ENCODE measurements at regions not wholly inside any gene's neighbourhood (a gene's known extent, or its start where the extent isn't known, plus 50 kb on each side); places are given as distances from the start of the nearest gene placed in this dataset.
A peak's percentile ranks its signal among the peaks of the same experiment; 100 is the strongest.

DNA sequence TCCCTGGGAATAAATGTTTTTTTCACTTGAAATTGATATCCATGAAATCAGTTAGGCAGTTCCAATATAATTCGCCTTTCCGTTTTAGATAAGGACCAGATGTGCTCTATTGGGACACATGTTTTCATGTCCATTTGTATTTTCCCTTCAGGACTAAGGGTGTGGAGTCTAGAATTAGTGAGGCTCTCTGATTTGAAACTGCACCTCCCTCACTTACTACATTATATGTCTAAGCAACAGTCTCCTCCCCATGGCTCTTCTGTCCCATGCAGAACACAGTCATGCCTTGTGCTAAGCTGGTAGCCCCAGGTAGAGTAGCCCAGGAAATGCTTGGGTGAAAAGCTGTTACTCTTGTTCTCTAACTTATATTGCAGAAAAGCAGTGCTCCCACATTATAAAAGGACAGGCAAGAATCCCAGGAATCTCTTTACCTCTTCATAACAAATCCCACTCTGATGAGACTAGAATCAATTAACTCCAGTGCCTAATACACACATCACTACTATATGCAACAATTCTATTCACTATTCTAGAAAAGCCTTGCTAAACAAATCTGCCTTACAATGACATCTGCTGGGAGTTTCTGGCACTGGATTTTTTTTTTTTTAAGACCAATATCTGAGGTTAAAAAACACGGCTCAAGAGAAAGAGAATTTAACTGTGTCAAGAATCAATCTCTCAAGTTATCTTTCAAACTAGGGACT, 293.9 kb downstream of the SNX13 start:
- DNase-seq = peak in 1 of 51 donors; percentile 1

DNA sequence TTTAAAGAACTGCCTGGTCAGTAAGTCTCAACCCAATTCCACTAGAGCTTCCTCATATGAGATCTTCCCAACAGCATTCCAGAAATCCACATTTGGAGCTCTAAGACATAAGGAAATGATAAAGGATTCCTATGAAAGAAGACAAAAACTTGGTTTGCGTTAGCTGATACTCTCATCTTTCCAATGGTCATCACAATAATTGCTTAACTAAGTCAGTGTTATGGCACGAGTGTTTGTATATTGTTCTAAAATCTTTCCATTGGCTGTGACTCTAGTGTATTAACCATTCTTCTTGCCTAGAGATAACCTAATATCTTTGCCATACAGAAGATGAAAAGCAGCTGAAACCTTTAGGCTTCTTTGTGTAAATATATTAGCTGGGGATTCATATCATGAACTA, 289.0 kb downstream of the SNX13 start:
- DNase-seq = no peak

DNA sequence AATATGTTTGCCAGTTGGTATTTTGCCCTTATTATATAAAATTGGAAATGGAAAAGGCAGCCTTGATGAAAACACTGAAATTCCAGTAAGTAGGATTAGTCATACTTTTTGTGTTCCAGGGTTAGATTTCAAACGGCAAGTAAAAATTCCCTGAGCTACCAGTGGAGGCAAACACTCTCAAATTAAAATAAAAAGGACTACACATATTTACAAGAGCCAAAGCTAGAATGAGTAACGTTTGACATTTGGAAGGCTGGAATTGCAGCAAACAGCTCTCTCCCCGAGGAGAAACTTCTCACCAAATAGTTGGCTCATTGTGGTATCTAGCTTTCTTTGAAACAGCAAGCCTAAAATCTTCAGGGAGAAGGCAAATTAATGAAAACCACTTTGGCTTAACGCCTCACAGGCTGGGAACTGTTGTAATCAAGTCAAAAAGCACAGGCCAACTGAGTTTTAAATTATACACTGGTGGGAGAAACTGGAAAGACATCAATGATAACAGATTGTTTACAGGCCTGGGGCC, 288.4 kb downstream of the SNX13 start:
- peak in 4 of 51 donors; percentile 8 to 48 (median 19) for DNase-seq

DNA sequence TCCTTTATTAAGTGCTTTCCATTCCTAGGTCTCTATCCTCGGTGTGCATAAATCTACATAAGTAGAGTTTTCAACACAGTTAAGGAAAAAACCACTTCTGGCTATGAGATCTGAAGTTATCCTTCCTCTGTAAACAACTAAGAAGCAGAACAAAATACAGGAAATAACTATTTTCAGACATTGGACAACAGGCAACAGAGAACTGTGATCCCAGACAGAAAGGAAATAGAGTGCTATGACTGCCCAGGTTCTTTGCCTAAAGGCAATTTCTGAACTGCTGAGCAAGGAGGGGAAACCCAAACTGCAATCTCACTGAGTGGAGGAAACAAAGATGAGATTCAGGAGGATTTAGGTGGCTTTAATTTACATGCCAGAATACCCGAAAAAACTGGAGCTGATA, 285.4 kb downstream of the SNX13 start:
- DNase-seq = no peak

DNA sequence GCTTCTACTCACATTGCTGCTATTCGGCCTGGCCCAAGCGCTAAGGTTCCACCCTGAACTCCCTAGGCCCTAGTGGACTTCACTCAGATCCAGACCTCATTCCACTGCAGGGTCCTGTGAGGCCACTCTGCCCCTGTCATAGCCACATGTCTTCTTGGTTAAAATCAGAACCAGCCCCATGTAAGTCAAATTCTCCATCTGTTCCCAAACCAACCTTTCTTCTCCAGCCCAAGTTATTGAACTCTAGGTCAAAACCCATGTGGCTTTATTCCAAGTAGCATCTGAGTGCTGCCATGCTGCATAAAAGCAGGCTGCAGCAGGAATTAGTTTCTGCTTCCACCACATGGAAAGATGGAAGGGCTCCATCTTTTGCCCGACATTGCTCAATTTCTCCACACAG, 281.2 kb downstream of the SNX13 start:
- DNase-seq = no peak

DNA sequence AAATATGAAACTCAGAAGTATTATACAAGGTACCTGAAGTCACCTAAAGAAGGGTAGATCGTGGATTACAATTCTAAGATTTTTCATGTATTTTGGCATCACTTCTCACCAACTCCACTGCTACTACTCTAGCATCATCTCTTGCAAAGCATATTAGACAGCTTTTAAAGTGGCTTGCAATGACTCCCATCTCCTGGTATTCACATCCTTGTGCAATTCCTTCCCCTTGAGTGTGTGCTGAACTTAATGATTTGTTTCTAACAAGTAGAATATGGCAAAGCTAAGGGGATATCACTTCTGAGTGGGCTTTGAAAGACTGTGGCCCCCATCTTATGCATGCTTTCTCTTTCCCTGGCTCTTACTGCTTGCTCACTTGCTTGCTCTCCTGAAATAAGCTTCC, 280.2 kb downstream of the SNX13 start:
- DNase-seq = no peak

DNA sequence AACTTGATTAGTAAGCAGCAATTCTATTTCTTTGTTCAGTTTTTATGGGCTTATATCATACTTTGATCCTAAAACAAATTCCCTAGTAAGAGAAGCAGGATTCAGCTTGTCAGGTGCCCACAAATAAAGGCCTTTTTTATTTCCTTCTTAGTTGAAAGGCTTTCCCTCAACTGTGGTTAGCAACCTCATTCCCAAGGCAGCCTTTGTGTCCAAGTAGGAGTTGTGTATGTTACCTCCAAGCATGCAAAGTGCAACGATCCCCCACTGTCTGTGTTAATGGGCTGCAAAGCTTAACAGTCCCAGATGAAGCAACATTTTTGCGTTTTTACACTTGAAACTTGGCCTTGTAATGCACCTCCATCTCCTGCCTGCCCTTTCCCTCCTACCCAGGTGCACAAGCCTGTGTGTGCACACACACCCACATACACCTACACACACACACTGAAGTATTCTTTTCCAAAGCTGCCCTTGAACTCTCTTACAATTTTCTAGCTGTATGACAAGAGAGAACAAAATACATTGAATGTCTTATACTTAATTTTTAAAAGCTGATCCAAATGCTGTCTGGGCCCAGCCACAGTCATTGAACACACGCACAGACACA, 278.2 kb downstream of the SNX13 start:
- no peak for DNase-seq

DNA sequence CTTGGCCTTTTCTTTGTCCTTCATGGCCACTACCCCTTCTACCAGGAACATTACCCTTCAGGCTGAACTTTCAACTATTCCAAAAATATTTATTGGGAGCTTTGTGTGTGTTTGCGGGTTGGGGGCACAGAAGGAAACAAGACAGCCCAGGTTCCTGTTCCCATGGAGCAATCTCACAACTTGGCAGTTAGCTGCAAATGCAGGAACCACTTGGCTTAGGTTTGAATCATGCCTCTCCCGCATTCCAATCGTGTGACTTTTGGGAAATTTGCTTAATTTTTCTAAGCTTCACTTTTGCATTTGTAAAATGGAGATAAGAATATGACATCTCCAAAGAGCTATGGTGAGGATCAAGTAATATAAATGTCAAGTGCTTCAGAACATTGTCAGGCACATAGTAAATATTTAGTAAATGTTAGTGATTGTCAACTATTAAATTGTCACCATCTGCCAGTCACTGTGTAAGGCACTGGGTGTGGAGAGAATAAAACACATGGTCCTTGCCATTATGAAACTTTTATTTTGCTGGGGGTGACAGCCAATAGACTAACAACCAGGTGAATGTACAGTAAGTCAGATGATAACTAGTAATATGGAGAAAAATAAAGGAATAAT, 277.1 kb downstream of the SNX13 start:
- DNase-seq = no peak

DNA sequence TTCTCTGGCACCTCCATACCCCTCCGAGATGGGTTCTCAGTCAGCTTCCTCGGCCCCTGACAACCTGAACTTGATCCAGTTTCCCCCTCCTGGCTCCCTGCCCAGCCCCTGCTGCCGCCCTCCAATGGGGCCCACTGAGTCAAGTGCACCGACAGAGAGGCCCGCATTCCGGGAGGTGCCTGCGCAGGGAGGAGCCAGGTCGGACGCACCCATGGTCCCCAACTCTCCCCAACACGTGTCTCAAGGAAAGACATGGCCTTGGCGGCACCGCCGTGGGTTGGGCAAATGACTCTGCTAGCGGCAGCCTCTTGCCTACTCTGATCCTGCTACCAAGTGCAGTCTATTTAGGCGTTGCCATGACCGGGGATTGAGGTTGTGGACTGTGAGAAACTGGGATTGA, 275.3 kb downstream of the SNX13 start:
- DNase-seq = no peak

DNA sequence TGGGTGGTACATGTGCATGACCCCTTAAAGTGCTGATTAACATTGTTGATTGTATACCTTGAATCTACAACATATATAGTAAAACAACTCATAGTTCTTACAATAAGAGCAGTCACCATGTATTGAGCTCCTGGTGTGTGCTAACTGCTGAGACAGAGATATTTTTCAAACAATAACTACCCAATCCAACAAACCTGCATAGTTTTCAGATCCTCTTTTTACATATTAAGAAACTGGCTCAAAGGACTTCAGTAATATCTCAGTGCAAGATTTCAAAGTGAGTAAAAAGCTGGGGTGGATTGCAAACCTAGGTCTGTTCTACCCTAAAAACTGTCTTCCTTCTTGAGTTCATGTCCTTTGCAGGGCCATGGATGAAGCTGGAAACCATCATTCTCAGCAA, 272.2 kb downstream of the SNX13 start:
- no peak for DNase-seq

DNA sequence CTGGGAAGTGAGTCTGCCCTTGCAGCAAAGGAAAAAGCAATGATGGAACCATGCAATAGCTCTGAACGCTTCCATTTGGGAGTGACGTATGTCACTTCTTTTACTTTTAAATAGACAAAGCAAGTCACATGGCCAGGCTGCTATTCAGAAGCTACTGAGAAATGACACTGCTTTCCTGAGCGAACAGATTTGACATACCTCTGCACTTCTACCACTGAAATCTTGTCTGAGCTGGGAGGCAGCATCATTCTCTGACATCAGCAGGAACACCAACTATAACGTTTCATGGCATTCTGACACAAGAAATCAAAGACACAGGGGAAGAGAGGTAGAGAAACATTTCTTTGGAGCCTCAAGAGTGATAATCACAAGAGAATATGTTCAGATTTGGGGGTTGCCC, 271.1 kb downstream of the SNX13 start:
- no peak for DNase-seq

DNA sequence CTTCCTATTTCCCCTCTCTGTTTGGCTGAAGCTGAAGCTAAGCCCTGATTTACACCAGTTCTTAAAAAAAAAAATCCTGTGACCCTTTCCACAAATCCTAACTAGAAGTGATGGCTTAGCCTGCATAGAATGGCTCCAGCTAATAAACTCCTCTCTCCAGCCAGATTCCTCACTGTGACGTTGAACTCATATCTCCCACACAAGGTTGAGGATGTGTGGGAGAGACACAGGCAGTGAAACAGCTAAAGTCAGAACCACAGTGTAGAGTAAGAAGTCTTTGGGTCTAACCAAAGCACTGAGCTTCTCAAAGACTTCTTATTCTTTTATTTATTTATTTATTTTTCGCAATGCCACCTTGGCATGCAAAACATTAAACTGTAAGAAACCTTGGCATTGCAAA, 268.3 kb downstream of the SNX13 start:
- DNase-seq = no peak

DNA sequence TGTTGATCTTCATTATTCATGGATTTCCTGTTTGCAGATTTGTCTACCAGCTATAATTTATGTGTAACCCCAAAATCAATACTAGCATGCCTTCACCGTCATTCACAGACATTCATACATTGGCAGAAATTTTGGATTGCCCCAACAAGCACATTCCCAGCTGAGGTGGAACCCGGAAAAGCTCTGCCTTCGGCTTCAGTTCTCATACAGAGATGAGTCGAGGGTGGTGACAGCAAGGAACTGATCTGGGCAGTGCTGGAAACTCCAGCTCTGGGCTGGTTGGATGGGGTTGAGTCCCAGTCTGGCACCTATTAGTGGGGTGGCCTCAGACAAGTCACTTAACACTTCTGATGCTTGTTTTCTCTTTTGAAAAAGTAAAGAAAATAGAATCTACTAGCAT, 267.5 kb downstream of the SNX13 start:
- no peak for DNase-seq

DNA sequence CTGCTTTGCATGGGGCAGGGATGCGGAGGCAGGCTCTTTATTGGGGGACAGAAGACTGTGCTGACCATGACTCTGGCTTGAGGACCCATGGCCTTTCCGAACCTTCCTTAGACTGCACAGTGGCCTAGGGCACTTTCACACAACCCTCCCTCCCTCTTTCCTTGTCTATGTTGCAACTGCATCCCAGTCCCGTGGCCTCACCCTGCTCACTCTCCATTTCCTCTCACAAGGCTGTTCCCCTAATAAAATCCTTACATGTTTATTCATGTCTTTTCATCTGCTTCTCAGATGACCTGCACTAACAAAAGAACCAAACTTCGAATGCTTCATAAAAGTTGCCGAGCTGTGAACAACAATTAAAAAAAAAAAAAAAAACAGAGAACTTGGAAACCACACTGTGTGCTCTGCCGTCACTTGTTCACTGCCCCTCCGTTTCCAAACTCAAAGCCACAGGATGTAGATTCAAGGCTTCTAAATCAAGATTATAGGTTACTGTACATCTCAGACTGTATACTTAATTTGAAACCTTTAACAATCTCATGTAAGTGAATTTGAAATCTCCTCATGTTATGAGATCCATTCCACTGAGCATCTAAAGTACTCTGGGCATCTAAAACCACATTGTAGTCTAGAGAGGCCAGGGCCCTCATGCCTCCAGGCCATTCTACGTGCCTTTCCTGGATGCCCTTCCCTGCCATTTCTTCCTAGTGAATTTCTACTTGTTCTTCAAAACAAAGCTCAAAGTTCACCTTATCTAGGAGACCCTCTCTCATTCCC, 265.9 kb downstream of the SNX13 start:
- no peak for DNase-seq

DNA sequence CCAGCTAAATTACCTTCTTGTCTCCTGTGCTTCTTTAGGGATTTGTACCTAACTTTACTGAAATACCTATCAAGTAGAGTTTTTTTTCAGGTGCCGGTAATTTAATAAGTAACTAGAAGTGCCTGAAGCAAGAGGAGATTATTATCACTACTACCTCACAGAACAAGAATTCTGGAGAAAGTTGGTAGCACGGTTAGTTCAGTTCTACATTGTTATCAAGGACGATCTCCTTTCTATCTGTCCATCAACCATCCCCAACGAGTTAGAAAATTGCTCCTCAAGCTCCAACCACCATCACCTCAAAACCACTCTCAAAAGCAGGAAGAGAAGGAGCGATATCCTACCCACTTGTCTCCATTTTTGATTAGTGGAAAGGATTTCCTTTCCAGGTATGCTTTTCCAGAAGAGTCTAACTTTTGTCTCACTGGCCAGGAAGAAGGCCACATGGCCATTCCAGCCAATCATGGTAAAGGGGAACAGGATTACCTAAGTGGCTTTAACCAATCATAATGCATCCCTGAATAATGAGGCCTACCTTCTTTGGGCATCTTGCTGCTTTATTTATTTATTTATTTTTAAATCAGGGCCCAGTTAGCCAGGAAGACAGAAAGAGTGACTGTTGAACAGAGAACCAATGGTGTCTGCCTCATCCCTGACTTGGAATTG, 265.2 kb downstream of the SNX13 start:
- DNase-seq = no peak

DNA sequence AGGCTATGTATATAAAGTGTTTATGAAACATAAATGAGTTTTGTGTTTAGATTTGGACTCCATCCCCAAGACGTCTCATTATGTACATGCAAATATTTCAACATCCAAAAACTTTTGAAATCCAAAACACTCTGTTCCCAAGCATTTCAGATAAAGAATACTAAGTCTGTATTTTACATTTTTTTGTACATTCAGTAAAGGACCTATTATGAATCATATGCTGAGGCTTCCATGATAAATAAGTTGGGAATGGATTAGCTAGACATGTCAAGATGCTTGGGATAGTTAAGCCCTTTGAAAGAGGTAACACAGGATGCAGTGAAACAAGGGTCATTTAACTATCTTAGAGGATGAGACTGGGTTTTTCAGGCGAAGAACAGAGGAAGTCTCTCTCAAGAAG, 262.9 kb downstream of the SNX13 start:
- no peak for DNase-seq

DNA sequence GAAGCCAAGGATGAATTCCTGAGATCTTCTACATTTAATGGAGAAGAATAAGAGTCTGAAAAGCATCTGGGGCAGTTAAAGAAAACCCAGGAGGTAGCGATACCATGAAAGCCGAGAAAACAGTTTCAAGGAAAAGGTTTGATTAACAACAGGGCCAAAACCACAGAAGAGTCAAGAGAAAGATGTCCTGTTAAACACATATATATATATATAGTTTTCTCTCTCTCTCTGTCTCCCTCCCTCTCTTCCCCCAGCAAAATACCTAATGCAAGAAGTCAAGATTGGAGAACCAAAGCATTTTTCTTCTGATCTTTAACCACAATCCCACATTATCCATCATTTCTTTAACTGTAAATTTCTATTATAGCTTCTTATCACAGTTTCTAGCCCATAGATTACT, 261.4 kb downstream of the SNX13 start:
- DNase-seq = no peak

DNA sequence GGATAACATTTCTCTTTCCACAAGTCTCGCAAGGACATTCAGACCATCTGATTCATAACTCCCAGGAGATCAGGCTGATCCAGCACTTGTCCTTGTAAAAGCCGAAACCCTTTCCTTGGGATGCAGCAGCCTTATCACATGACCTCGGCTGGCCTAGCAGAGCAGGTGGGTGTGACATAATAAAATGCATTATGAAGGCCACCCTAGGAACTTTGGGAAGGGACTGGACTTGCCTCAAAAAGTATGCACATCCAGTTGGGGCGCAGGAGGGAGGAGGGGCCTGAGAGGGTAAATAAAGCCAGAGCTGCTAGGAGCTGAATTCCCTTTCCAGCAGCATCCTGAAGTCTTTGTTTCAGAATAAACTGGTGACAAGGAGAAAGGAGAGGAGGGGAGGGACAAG, 260.8 kb downstream of the SNX13 start:
- no peak for DNase-seq

DNA sequence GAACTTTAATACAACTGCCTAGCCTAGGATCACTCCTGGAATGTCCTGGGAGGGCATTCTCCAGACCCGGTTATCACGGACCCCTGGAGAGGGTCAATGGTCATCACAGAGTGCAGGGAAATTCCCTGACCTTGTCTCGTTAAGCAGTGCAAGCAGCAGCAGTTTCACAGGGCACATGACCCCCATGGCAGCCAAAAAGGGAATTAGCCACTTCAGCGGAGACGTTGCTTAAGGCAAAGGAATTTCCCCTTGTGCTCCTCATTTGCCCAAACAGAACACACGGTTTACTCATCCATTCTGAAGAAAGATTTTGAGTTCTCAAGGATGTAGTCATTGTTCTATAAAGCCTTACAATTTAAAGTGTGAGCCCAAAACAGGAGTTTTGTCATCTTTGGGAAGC, 260.3 kb downstream of the SNX13 start:
- DNase-seq = peak in 24 of 51 donors; percentile 4 to 65 (median 16)

DNA sequence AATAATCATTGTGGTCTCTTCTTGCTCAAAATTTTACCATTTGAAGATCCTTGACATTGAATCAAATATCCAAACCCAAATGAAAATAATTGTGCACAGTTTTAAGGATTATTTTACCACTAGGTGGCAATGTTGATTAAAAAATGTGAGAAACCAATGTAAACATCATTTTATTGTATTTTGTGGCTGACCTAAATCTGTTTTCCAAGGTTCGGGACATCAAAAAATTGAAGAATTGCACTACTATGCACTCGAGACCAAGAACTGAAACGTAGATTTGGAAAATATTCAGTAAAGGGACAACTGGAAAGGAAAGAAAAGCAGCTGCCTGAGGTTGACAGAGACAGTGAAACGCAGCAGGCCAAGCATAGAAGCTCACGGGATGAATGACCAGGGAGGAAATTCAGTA, 259.3 kb downstream of the SNX13 start:
- peak in 2 of 51 donors; percentile 22 to 44 for DNase-seq

DNA sequence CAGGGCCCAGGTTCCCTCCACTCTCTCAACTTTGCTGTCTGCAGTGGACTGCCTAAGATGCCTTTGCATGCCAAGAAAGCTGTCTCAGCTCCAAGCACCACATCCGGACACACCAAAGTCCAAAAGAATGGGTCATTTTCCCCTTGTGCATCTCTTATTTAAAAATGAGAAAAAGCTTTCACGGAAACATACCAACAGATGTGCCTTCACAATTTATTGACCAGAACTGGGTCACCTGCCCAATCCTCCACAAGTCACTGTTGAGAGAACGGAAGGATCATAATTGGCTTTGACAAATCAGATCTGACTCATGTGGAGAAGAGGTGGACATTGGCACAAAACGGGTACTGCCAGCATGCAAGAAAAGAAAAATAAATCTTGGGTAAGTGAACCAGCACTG, 258.3 kb downstream of the SNX13 start:
- no peak for DNase-seq

DNA sequence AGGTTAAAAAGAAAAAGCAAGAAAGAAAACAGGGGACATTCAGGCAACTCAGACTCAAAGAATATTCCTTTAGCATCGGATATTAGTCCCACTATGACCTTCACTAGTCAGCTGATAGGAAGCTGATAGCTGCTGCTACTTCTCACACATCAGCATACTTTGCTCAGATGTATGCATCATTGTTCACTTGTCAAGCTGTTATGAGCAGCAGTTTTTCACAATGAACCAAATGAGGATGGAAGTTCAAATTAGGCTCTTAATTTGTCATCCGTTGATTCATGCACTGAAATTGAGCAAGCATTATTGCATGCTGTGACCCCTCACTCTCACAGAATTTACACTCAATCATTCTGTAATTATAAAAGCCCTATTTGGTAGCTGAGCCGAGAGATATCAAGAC, 257.7 kb downstream of the SNX13 start:
- no peak for DNase-seq
